Gastroesophageal sphincter (tissue), 3 donors: ENCODE measurements at regions not wholly inside any gene's neighbourhood (a gene's known extent, or its start where the extent isn't known, plus 50 kb on each side); places are given as distances from the start of the nearest gene placed in this dataset.

Experiments
- EP300 ChIP-seq: sonication (generic); formaldehyde crosslinking; IDR thresholded peaks from one replicate; pipeline ENCODE4 v1.6.1; 2017; ENCODE audit warnings: antibody characterized with exemption, mild to moderate bottlenecking
- POLR2A ChIP-seq, 2 donors: fragments of 450-650 bp; IDR thresholded peaks; one replicate each; pipeline ENCODE4 v1.6.1; 2017; ENCODE audit warnings: antibody characterized with exemption in 2 of 2, mild to moderate bottlenecking in 2 of 2, moderate library complexity in 1 of 2
- POLR2AphosphoS5 ChIP-seq: sonication (generic); formaldehyde crosslinking; IDR thresholded peaks from one replicate; pipeline ENCODE4 v1.6.1; 2017; ENCODE audit warnings: antibody characterized with exemption
- TF ChIP-seq, protein P1 (sequence below), 4 experiments: fragments of 200-600 bp in 2 of 4; fragments of 450-650 bp in 2 of 4; sonication (generic) in 1 of 4; IDR thresholded peaks; one replicate each; pipeline ENCODE4 v1.5.1; 2017 to 2019; ENCODE audit warnings: antibody characterized with exemption in 4 of 4, mild to moderate bottlenecking in 2 of 4, moderate library complexity in 2 of 4

DNA sequence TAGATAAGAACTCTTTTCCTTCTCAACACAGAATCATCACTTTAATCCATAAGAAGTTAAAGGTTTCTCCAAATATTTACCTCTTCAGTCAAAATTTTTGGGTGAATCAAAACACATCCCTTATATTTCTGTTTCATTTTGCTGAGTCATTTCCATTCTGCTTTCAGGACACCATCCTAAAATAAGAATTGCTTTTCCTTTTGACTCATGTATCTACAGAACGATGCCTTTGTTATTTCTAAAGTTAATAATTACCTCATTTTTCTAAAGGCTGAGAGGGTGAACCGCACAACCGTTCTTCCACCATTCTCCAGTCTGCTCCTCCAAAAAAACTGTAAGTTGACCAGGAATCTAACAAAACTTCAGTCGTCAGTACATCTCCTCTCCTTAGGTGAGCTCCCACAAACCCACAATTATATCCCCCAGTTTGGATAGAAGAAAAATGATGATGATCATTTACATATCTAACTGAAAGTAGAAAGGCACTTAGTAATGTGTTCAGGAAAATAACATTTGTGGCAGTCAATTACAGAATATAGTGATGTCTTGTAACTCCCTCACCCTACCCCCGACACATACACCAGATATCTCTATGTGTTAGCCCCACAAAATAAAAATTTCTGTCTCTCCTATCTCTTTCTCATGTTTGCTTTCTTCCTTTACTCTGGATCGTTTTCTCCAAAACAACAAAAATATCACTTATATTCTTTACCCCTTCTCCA lies 162.5 kb downstream of the RAD51AP2 start:
- TF ChIP-seq POLR2A (IDR thresholded peaks at IDR 0.05) (no peak), EP300 (no peak), POLR2AphosphoS5 (no peak)
- TF ChIP-seq, protein P1, sequence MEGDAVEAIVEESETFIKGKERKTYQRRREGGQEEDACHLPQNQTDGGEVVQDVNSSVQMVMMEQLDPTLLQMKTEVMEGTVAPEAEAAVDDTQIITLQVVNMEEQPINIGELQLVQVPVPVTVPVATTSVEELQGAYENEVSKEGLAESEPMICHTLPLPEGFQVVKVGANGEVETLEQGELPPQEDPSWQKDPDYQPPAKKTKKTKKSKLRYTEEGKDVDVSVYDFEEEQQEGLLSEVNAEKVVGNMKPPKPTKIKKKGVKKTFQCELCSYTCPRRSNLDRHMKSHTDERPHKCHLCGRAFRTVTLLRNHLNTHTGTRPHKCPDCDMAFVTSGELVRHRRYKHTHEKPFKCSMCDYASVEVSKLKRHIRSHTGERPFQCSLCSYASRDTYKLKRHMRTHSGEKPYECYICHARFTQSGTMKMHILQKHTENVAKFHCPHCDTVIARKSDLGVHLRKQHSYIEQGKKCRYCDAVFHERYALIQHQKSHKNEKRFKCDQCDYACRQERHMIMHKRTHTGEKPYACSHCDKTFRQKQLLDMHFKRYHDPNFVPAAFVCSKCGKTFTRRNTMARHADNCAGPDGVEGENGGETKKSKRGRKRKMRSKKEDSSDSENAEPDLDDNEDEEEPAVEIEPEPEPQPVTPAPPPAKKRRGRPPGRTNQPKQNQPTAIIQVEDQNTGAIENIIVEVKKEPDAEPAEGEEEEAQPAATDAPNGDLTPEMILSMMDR (IDR thresholded peaks at IDR 0.05): no peak
